HG03095 (cell line): ENCODE measurements at regions not wholly inside any gene's neighbourhood (a gene's known extent, or its start where the extent isn't known, plus 50 kb on each side); places are given as distances from the start of the nearest gene placed in this dataset.

ENCODE experiments used
- ATAC-seq: cut with Tn5 transposase; IDR thresholded peaks from one replicate; pipeline ENCODE4 v1.9.1; 2021; ENCODE audit warnings: moderate library complexity; ENCODE audit not compliant: unreplicated experiment

DNA sequence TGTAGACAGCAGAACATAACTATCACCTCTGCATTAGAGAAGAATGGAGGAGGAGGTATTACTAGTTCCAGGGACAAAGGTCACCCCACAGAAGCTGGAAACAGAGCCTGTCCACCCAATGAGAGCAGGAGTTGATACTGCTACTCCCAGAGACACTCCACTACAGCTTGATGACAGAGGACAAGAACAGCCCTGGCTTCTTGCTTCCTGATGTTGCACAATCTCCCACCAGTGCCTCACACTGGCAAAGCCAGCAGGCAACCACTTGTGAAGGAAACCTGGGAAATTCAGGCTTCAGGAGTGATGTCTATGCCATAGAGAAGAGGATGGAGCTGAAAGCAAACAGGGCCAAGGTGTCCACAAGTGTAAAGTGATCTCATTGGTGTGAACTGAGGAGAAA, 78.0 kb upstream of the POU1F1 start:
- ATAC-seq, result no peak

DNA sequence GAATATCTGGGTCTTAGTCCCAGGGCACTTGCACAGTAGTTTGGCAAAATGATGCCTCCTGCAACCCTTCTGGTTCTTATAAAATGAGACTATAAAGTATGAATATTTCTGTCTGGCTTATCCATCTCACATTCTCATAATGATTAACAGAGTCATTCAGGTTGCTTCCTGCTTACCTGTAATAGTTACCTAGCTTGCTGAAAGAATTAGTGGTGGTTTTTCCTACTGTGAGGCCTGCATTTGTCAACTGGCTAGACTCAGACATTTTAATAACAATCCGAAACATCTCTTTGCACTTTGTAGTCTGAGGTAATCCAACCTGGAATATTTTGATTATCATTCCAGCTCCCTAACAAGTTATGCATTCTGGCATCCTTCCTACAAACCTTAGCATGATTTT, 75.6 kb upstream of the POU1F1 start:
- ATAC-seq, result no peak

DNA sequence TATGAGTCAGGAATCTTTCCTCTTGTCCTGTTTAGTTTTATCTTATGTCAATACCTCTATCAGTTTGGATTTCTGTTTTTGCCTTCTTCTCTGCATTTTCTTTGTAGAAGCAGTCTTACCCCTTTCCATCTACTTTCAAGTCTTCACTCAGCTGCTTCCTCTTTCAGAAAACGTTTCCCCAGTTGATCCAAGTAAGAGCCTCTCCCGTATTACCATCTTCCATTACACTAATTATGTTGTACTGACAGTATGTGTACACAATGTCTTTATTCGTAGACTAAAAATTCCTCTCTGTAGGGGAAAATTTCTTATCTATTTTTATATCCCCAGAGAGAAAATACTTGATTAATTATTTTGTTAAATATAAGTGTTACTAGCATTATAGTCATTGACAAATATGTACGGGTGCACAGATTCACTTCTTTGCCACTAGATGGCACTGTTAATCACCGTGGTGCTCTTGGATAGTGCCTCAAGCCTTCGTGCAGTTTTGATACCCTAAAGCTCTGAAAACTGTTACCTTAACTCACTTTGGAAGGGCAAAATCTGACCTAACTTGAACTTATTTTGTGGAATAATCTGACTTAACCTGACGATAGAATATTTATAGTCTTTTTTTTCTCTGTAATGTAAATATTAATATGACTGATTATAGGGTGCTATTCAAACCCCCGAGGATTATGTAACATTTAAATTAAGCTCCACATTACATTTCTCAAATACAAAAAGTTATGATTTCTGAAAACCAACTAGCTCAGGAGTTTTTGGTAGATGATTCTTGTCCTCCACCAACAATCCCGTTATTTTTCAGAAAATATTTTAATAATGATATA, 74.2 kb upstream of the POU1F1 start:
- peak; percentile 97 for ATAC-seq

DNA sequence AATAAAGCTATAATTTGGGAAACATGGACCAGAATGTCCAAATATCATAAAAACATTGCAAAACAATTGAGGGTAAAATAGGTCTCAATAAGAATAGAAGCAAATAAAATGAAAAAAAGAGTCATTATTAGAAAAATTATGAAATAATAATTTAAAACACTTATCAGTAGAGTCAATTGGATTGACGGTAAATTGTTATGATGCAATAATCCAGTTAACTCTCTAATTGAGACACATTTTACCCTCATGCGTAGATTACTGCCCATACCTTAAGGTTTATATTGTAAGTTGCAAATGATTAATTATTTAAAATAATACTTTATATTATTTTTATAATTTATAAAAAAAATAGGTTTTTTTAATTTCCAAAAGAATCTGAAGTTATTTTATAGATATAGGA, 73.4 kb upstream of the POU1F1 start:
- no peak for ATAC-seq

DNA sequence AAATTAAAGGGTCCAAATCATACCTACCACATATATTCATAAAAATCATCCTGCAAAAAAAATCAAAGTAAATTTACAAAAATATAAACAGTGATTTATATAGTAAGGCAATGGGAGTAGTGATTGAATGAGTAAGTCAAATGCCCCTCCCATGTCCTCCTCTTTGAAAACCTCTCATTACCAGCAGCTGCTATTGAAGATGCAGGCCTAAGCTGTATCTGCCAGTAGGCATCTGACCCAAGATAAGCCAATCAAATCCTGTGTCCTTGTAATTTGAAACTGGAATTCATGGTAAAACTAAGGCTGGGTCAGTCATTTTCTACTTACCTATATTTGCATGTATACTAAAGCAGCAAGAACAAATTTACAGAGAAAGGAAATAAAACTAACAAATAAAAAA, 60.4 kb upstream of the POU1F1 start:
- ATAC-seq, result no peak

DNA sequence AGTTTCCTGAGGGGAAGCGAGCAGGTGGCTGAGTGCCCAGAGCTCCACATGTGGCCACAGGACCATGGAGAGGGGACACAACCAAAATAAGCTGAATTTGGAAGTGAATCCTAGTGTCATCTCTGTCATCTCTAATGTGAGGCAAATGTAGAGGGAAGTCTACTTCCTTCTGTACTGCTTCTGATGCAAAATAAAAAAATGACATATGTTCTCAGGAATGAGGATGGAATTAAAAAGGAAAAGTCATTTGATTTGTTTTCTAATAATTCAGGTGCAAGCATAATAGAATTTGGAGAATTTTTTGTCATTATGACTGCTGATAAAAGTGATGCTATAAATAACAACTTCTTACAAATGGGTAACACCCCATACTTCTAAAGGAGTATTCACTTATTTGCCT, 59.5 kb upstream of the POU1F1 start:
- no peak for ATAC-seq

DNA sequence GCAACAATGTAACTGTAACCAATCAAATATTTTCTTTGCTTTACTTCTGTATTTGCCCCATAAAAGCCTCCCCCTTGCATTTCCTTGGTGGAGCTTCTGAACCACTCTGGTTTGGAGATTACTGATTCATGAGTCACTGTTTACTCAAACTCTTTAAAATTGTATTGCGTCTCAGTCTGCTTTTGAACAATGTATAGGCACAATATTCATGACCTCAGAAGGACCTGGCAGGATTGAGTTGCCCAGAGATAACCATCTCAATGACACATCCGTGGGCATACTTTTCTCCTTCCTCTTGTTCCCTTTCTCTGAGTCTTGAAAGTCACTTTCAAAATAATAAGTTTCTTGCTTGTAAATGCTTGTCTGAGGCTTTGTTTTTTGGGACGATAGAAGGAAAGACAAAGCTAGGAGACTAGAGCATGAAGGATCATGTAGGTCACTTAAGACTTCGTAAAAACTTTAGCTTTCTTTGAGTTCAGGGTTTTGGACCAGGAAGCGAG, 57.1 kb upstream of the POU1F1 start:
- ATAC-seq, result no peak

DNA sequence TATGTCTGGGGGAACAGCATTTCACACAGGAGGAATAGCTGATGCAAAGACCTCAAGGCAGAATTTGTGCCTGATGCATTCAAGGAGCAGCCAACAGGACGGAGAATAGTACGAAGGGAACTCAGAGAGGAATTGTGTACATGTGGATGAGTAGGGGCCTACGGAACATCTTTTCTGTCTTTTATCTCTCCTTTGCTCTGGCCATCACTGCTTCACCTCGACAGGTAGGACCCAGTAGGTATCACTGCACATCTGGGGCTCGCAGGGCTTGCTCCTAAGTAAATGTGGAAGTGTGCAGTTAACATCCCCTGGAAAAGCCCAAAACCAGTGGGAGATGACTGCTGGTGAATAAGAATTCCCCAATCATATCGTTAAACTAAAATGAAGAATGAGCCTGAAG, 56.4 kb upstream of the POU1F1 start:
- no peak for ATAC-seq

DNA sequence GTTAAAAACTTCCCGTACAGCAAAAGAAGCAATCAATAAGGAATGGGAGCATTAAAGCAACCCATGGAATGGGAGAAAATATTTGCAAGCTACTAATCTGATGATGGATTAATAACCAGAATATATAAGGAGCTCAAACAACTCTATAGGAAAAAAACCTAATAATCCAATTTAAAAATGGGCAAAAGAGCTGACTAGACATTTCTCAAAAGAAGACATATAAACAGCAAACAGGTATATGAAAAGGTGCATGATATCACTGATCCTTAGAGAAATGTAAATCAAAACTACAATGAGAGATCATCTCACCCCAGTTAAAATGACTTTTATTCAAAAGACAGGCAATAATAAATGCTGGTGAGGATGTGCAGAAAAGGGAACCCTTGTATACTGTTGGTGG, 52.7 kb upstream of the POU1F1 start:
- no peak for ATAC-seq
